NCI-H1092 (cell line): ENCODE measurements at regions not wholly inside any gene's neighbourhood (a gene's known extent, or its start where the extent isn't known, plus 50 kb on each side); places are given as distances from the start of the nearest gene placed in this dataset.
A peak's percentile ranks its signal among the peaks of the same experiment; 100 is the strongest.

Source experiments
- DNase-seq: peaks from one replicate; lab custom pipeline; 2025; lab: John Stamatoyannopoulos, UW

DNA sequence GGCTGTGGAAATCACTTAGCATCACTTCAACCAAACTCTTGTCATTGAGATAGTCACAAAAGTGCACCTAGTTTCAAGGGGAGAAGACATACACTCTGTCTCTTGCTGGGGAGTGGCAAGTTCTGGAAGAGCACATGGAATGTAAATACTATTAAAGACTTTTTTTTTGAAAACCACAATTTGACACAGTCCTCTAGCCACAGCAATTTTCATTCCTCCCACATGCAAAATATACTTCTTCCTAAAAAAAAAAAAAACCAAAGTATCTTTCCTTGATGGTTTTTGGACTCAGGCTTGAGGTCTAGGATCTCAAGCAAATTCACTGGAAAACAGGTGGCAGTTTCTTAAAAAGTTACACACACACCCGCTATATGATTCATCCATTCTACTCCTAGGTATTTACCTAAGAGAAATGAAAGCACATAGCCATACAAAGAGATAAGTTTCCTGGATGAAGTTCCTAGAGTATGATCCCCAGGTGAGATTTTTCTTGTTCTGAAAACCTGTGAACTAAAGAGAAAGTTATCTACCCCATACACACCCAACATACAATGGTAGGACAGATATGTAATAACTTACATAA lies 295.8 kb downstream of the SP3 start:
- no peak for DNase-seq

GRCh38 chr2:173669888-173670287 lies 295.3 kb downstream of the SP3 start:
- DNase-seq: no peak

DNA sequence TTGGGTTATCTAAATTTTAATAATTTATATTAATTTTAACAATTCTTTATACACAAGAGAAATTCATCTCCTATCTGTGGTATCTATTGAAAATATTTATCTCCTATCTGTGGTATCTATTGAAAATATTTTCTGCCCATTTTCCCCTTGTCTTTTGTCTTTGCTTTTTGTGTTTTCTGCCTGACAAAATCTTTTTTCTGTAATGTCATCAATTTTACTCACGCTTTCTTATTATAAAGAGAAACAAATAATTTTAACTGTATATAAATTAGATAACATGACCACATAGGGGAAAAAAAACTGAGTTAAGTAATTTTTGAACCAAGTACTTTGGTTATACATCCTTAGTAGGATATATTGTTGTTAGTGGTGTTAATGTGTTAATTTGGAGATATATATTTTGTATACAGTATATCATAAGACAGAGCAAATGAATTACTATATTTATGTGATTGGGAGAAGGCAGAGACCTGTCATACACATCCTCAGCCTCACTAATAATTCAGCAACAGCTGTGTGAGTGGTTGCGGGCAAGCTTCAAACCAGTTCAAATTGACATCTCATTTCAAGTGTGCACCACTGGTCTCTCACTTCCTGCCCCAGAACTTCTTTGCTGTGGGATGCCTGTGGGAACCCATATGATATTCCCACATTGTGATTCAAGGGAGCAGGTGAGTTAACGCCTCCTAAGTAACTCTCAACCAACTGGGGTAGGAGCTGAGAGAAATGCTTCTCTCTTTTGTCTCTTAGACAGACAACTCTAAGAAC lies 292.4 kb downstream of the SP3 start:
- DNase-seq: no peak

DNA sequence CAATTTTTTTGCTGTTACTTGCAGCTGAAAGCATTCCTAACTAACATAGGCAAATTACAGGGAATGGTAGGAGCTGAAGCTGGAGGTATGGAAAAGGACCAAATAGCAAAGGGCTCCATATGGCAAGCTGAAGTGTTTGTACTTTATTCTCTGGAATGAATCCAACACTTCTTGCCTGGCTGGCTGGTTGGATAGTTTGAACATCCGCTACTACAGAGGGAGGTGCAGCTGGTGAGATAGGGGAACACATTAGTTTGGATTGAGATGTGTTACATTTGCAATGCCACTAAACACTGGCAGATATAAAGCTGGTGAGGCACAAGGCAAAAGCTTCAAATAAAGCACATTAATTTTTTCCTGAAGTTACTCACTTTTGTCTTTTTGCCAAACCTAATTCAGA lies 291.5 kb downstream of the SP3 start:
- DNase-seq: peak; percentile 11

DNA sequence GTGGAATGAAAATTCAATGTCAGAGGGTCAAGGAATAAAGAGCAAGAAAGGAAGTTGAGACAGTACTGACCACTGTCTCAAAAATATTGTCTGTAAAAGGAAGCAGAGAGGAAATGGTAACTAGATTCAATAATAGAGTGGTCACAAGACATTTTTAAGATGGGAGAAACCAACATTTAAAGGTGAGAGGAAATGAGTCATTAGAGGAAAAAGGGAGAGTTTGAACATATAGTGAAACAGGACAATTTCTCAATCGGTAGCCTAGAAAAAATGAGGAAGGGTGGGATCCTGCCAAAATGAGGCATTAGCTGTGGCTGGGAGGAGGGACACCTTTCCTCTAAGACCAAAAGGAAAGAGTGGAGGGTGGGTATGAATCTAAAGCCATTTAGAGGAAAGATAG lies 288.5 kb downstream of the SP3 start:
- DNase-seq: no peak

DNA sequence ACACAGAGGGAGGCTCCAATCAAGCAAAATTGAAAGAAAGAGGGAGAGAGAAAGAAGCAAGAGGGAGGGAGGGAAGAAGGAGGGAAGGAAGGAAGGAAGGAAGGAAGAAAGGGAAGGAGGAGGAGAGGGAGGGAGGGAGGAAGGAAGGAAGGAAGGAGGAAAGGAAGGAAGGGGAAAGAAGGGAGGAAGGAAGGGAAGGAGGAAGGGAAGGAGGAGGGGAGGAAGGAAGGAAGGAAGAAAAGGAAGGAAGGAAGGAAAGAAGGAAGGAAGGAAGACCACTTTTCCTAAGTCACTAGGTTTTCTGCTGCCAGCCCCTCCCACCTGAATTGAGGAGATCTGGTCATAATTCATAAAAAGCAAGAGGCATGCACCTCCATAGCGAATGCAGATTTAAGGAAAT lies 287.0 kb downstream of the SP3 start:
- DNase-seq: no peak

DNA sequence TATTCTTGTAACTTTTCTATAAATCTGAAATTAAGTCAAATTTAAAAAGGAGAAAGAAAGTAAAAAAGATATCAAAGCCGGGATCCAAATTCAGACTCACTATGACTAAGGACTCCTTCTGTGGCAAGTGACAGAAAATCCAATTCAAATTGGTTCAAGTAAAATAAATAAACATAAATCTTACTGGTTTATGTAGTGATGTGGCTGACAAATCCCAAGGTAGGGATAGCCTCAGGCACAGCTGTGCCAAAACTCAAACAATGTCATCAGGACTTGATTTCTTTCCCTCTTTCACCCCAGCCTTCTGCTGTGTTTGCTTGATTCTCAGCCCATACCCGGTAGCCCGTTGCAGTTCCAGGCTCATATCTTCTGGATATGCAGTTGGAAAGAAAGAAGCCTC lies 284.6 kb downstream of the SP3 start:
- DNase-seq: no peak

DNA sequence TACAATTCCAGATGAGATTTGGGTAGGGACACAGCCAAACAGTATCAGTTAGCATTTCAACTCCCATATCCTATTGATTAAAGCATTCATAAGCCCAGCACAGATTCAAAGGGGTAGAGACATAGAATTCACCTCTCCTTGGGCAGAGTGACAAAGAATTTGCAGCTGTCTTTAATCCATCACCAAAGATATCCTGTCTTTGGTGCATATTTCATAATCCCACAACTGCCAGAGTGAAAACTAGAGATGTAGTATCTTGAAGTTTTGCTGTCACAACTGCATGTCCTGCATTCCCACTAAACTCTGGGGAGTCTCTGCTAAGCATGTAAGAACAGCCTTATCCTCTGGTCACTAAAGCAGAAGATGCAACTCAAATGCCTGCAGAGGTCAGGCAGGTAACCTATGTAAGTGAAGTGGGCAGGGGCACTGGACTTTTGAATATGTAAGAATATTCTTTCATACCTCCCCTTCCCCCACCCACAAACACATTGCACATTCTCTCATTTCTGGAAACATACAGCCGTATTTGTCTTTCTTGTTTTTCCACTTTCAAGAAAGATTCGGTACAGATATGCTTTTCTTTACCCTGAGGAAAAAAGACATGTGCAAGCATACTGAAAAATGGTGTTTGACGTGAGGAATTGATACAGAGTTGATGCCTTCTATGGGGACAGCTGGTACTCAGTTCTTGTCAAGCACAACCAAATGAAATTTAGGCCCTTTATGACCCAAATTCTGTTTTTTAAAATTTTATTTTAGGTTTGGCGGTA lies 283.1 kb downstream of the SP3 start:
- no peak for DNase-seq

- no peak for DNase-seq
Measured at GRCh38 chr2:173684896-173685459, 280.2 kb downstream of the SP3 start.

DNA sequence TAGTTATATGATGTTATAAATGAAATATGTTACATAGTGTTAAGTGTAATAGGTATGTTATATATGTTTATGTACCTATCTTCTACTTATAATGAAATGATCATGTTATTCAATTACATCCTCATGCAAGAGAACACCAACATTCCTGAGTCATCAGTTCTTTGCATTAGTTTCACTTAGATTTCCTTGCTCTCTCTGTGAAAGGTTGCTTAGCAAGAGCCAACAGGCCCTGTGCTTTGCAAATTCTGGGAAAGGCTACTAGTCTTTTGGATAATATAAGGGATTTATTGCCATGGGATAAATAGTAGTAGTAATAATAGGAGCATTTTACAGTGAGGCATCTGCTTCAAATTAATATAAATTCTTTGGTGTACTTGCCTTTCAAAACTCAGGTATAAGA lies 274.8 kb downstream of the SP3 start:
- no peak for DNase-seq

- no peak for DNase-seq
Measured at GRCh38 chr2:173692068-173692467, 273.1 kb downstream of the SP3 start.

- DNase-seq: no peak
Measured at GRCh38 chr2:173693044-173693589, 272.1 kb downstream of the SP3 start.

- no peak for DNase-seq
Measured at GRCh38 chr2:173696274-173696673, 268.9 kb downstream of the SP3 start.

DNA sequence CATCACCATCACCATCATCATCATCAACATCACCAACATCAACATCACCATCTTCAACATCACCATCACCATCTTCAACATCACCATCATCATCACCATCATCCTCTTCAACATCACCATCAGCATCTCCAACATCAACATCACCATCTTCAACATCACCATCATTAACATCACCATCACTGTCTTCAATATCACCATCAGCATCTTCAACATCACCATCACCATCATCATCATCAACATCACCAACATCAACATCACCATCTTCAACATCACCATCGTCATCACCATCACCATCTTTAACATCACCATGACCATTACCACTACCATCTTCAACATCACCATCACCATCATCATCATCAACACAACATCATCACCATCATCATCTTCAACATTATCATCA lies 267.2 kb downstream of the SP3 start:
- DNase-seq: no peak

DNA sequence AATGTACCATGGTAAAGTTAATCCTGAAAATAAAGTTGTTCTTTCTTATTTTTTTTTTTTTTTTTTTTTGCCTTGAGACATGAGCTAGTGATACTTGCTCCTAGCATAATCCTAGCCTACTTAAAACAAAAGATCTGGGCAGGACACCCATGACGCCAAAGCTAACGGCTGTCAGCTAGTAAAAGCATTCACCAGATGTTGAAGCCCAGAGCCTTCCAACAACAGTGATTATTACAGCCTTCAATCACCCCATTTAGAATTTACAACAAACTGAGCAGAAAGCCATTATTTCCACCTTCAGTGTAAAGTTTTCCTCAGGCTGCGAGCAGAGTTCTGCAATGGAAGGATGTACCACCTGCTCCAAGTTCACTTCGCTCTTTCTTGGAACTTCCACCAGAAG lies 259.5 kb downstream of the SP3 start:
- DNase-seq: no peak

DNA sequence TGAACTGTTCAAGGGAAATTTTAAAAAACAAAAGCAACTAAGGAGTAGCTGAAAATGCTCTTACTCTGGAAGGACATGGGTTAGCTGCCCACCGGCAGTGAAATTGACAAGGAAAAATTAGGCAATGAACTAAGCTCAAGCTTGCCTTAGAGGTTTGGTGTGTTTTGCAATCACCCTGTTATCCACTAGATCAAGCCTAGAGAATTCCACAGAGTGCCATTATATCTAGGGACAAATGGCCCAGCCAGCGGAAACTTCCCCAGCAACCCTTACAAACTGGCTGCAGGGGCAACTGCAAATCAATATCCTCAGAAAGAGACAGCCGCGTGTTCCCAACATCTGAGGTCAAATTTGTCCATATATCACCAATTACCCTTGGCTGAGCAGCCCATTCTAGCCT lies 258.2 kb downstream of the SP3 start:
- DNase-seq: no peak

DNA sequence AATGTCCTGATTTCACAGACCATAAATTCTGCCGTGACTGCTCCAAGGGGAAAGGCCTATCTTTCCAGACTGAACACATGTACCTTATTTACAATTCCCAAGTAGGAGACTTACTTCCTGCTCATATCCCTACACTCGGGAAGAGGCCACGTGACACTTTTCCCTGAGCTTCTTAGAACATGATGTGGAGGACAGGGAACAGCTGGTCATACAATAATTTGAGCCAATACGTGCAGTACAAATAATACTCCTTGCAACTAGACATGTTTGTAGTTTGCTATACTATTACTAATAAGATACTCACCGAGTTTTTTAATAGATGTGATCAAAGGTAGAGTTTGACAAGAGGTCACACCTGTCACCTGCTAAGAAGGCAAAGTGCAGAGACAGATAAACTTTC lies 256.4 kb downstream of the SP3 start:
- no peak for DNase-seq

- DNase-seq: no peak
Measured at GRCh38 chr2:173711816-173712215, 253.4 kb downstream of the SP3 start.

DNA sequence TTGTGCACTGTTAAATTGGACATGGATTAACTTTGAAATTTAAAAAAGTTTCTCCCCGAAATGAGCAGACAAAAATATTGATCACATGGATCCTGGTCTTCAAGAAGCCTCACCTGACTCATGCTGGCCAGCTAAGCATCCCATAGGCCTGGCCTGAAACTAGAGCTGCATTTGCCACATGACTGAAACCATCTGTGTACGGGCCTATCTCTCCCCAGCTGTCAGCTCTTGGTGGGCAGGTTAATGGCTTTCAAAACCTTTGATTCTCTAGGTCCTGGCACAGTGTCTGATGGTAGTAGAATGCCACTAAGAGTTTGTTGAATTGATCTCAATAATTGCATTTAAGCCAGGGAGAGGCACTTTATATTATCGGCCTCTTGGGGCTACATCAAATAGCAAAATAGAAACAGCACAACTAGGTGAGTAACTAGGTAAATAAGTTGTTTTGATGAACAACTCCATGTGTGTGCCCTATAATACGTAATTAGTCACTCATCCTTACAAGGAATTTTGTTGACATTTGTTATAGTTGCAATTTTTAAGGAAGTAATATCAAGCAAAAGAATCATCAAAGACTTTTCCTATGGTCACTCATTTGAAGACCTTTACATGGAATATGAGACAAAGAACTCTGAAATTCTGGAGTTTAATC lies 251.1 kb downstream of the SP3 start:
- no peak for DNase-seq

DNA sequence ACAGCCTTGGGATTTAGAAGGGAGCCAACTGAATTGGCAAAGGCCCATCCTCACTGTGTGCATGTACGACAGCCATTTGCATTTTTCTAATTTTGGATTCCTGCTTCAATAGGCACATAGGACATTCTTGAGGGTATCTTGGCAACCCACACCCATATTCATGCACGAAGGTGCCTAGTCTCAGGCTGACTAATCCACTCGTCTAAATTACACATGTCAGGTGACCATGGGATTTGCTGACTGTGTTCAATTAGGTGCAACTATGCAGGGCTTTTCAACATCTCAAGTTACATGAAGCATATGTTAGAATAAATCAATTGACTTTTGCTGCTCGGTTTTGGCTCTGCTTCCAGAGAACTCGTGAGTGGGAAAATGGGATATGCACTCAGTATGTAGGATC lies 249.7 kb downstream of the SP3 start:
- DNase-seq: no peak

GRCh38 chr2:173716458-173717052 lies 248.6 kb downstream of the SP3 start:
- no peak for DNase-seq

- no peak for DNase-seq
Measured at GRCh38 chr2:173719471-173719870, 245.7 kb downstream of the SP3 start.
